SK-N-SH (cell line): ENCODE measurements at regions not wholly inside any gene's neighbourhood (a gene's known extent, or its start where the extent isn't known, plus 50 kb on each side); places are given as distances from the start of the nearest gene placed in this dataset.

Source experiments
- CTCF ChIA-PET: fragments of 300-600, 350-600 bp; formaldehyde crosslinking; extraction: SDS; loops from one replicate; lab custom pipeline; 2021; lab: Yijun Ruan, JAX
- POLR2A ChIA-PET: fragments of 350-600 bp; sonication (Branson Sonifier 250); formaldehyde crosslinking; extraction: SDS; loops from one replicate; lab custom pipeline; 2020; ENCODE audit warnings: antibody characterized with exemption, inconsistent platforms; lab: Yijun Ruan, JAX
- DNase-seq: peaks from one replicate; pipeline ENCODE4 v3.0.0; 2012
- H2AFZ ChIP-seq: fragments of 200-600 bp; sonication (generic); 2 replicates; pipeline ENCODE4 v1.8.1; 2016; ENCODE audit warnings: antibody characterized with exemption, mild to moderate bottlenecking, low read depth
- H3F3A ChIP-seq: fragments of 200-600 bp; sonication (generic); replicated peaks from 2 replicates; pipeline ENCODE3; 2016; ENCODE audit warnings: antibody characterized with exemption, mild to moderate bottlenecking; ENCODE audit not compliant: insufficient read depth
- H3K27ac ChIP-seq, 2 experiments: fragments of 200-500 bp in 1 of 2; fragments of 200-600 bp in 1 of 2; sonication (Bioruptor generic) in 1 of 2; sonication (generic), shearing (Covaris generic) in 1 of 2; 2 replicates each; pipeline versions ENCODE4 v1.5.1 to v1.6.1; 2014 to 2016; ENCODE audit warnings: low read depth in 2 of 2, inconsistent platforms in 1 of 2, low read length in 1 of 2, mild to moderate bottlenecking in 1 of 2, mixed read lengths in 1 of 2
- H3K27me3 ChIP-seq: fragments of 200-600 bp; sonication (generic), shearing (Covaris generic); 2 replicates; pipeline ENCODE4 v1.6.1; 2016; ENCODE audit warnings: mixed run types; ENCODE audit not compliant: insufficient read depth
- H3K36me3 ChIP-seq, 2 experiments: fragments of 200-500 bp in 1 of 2; fragments of 200-600 bp in 1 of 2; sonication (Bioruptor generic) in 1 of 2; sonication (generic) in 1 of 2; replicated peaks in 1 of 2; 2 replicates each; pipeline versions ENCODE3 to v1.5.1; 2014 to 2016; ENCODE audit warnings: low read length in 1 of 2, mild to moderate bottlenecking in 1 of 2; ENCODE audit not compliant: insufficient read depth in 2 of 2, control insufficient read depth in 1 of 2
- H3K4me1 ChIP-seq, 2 experiments: fragments of 200-500 bp in 1 of 2; fragments of 200-600 bp in 1 of 2; sonication (Bioruptor generic) in 1 of 2; sonication (generic), shearing (Covaris generic) in 1 of 2; 2 replicates each; pipeline versions ENCODE4 v1.5.1 to v1.6.1; 2014 to 2016; ENCODE audit warnings: low read depth in 1 of 2, low read length in 1 of 2, mixed run types in 1 of 2; ENCODE audit not compliant: insufficient read depth in 2 of 2, control insufficient read depth in 1 of 2
- H3K4me2 ChIP-seq: fragments of 200-600 bp; sonication (generic), shearing (Covaris generic); 2 replicates; pipeline ENCODE4 v1.6.1; 2017; ENCODE audit warnings: mixed run types
- H3K4me3 ChIP-seq, 2 experiments: fragments of 200-500 bp in 1 of 2; fragments of 200-600 bp in 1 of 2; sonication (Bioruptor generic) in 1 of 2; sonication (generic), shearing (Covaris generic) in 1 of 2; 2 replicates each; pipeline versions ENCODE4 v1.5.1 to v1.8.1; 2014 to 2016; ENCODE audit warnings: low read depth in 2 of 2, inconsistent platforms in 1 of 2, low read length in 1 of 2, mild to moderate bottlenecking in 1 of 2, mixed read lengths in 1 of 2, moderate library complexity in 1 of 2
- H3K79me2 ChIP-seq: fragments of 200-600 bp; sonication (generic); 2 replicates; pipeline ENCODE4 v1.8.1; 2017; ENCODE audit warnings: mild to moderate bottlenecking; ENCODE audit not compliant: insufficient read depth
- H3K9ac ChIP-seq: fragments of 200-600 bp; sonication (generic); 2 replicates; pipeline ENCODE4 v1.6.1; 2017; ENCODE audit warnings: mixed run types
- H3K9me2 ChIP-seq: fragments of 200-600 bp; sonication (generic); 2 replicates; pipeline ENCODE4 v1.6.1; 2017; ENCODE audit warnings: mixed run types
- H3K9me3 ChIP-seq: fragments of 200-600 bp; sonication (generic); 2 replicates; pipeline ENCODE4 v1.6.1; 2017; ENCODE audit warnings: mixed run types, mild to moderate bottlenecking, moderate library complexity
- H4K20me1 ChIP-seq: fragments of 200-600 bp; sonication (generic); 2 replicates; pipeline ENCODE4 v1.6.1; 2017; ENCODE audit warnings: mild to moderate bottlenecking, mixed run types; ENCODE audit not compliant: insufficient read depth
- CTCF ChIP-seq: fragments of 200-600 bp; sonication (generic); IDR thresholded peaks from 2 replicates; pipeline ENCODE4 v1.6.1; 2017; ENCODE audit warnings: antibody characterized with exemption, mild to moderate bottlenecking, moderate library complexity
- EP300 ChIP-seq, 2 experiments: IDR thresholded peaks; 2 replicates each; pipeline versions ENCODE4 v1.4.0 to v1.6.1; 2012; ENCODE audit warnings: borderline replicate concordance in 1 of 2, low read depth in 1 of 2, low read length in 1 of 2
- EZH2phosphoT487 ChIP-seq: fragments of 200-600 bp; sonication (generic); IDR thresholded peaks from 2 replicates; pipeline ENCODE4 v1.6.1; 2017; ENCODE audit warnings: low read depth, mixed run types, mild to moderate bottlenecking, antibody characterized with exemption, moderate library complexity, borderline replicate concordance
- FOSL2 ChIP-seq: IDR thresholded peaks from 2 replicates; pipeline ENCODE4 v1.4.0; 2012; ENCODE audit warnings: low read depth, mild to moderate bottlenecking, moderate library complexity, borderline replicate concordance
- FOXM1 ChIP-seq: IDR thresholded peaks from 2 replicates; pipeline ENCODE4 v1.4.0; 2012; ENCODE audit warnings: low read depth, mild to moderate bottlenecking
- GATA2 ChIP-seq: sonication (generic); formaldehyde crosslinking; IDR thresholded peaks from 2 replicates; pipeline ENCODE4 v1.5.0; 2020; ENCODE audit warnings: mild to moderate bottlenecking, missing genetic modification reagents
- IRF3 ChIP-seq: fragments of 150-350 bp; IDR thresholded peaks from 2 replicates; pipeline ENCODE4 v1.6.1; 2016; ENCODE audit warnings: mild to moderate bottlenecking, low read depth, low read length
- JUND ChIP-seq: IDR thresholded peaks from 2 replicates; pipeline ENCODE4 v1.4.0; 2012
- MAX ChIP-seq: IDR thresholded peaks from 2 replicates; pipeline ENCODE4 v1.4.0; 2012; ENCODE audit warnings: low read depth
- MXI1 ChIP-seq: IDR thresholded peaks from 2 replicates; pipeline ENCODE4 v1.6.1; 2012; ENCODE audit warnings: mild to moderate bottlenecking, low read depth, low read length, improper control_type of control experiment
- NRF1 ChIP-seq: IDR thresholded peaks from 2 replicates; pipeline ENCODE4 v1.6.1; 2012; ENCODE audit warnings: low read depth, mild to moderate bottlenecking, low read length
- PBX3 ChIP-seq: IDR thresholded peaks from 2 replicates; pipeline ENCODE4; 2012
- POLR2AphosphoS5 ChIP-seq: IDR thresholded peaks from 2 replicates; pipeline ENCODE4 v1.6.1; 2012; ENCODE audit warnings: low read depth, low read length
- RFX5 ChIP-seq: IDR thresholded peaks from 2 replicates; pipeline ENCODE4 v1.6.1; 2012; ENCODE audit warnings: mild to moderate bottlenecking, improper control_type of control experiment, low read length
- RXRA ChIP-seq: IDR thresholded peaks from 2 replicates; pipeline ENCODE4 v1.4.0; 2012; ENCODE audit warnings: low read depth, mild to moderate bottlenecking, borderline replicate concordance
- SMC3 ChIP-seq: IDR thresholded peaks from 2 replicates; pipeline ENCODE4 v1.6.1; 2012; ENCODE audit warnings: low read depth, low read length, improper control_type of control experiment
- TAF1 ChIP-seq: IDR thresholded peaks from 2 replicates; pipeline ENCODE4 v1.6.1; 2012; ENCODE audit warnings: low read depth, mild to moderate bottlenecking, low read length, moderate library complexity, borderline replicate concordance
- USF1 ChIP-seq: IDR thresholded peaks from 2 replicates; pipeline ENCODE4 v1.4.0; 2012; ENCODE audit warnings: low read depth, borderline replicate concordance
- WGBS: methylation state at CpG from one replicate; pipeline ENCODE4 v1.1.6; 2017; ENCODE audit warnings: low lambda C conversion rate; 5-methylcytosine and 5-hydroxymethylcytosine counted together

- Histone ChIP-seq H3K4me1 (no peaks in the 10 kb centered on the region), H3K9me2 (no peaks in the 10 kb centered on the region), H4K20me1 (no peaks in the 10 kb centered on the region), H3K79me2 (no peaks in the 10 kb centered on the region), H3K27me3 (peaks cover 5% of the 10 kb centered on the region; the same call in 1 of the 2 replicates), H3K36me3 (no peaks in the 10 kb centered on the region), H3K9me3 (no peaks in the 10 kb centered on the region), H3K27ac (no peak overlapping the region), H2AFZ (no peak overlapping the region), H3K4me3 (no peak overlapping the region), H3F3A (no peaks in the 10 kb centered on the region), H3K9ac (no peak overlapping the region), H3K4me2 (no peak overlapping the region)
- ChIA-PET POLR2A (no interaction called here), CTCF (no interaction called here)
- DNase-seq = no peak
- no peak for TF ChIP-seq JUND
- no peak for TF ChIP-seq USF1
- TF ChIP-seq EZH2phosphoT487 = no peak
- TF ChIP-seq FOSL2 = no peak
- TF ChIP-seq RXRA = no peak
- no peak for TF ChIP-seq MAX
- no peak for TF ChIP-seq SMC3
- TF ChIP-seq POLR2AphosphoS5 = no peak
- TF ChIP-seq RFX5 = no peak
- no peak for TF ChIP-seq PBX3
- TF ChIP-seq IRF3 = no peak
- no peak for TF ChIP-seq NRF1
- TF ChIP-seq TAF1 = no peak
- WGBS = 11% methylated on average over 4 of the region's 4 CpGs
These were observed 340.1 kb upstream of the PPARGC1A start for GRCh38 chr4:24229978-24230377.

GRCh38 chr4:24228692-24229091 lies 338.8 kb upstream of the PPARGC1A start:
- no peaks in the 10 kb centered on the region for H3K36me3 ChIP-seq
- H3K27ac ChIP-seq = no peak overlapping the region
- POLR2A ChIA-PET = no interaction called here
- peaks cover 8% of the 10 kb centered on the region; the same call in 1 of the 2 replicates for H3K27me3 ChIP-seq
- H3K4me2 ChIP-seq = no peak overlapping the region
- no peak for DNase-seq
- H3K9me2 ChIP-seq = no peaks in the 10 kb centered on the region
- no peaks in the 10 kb centered on the region for H3K4me1 ChIP-seq
- H4K20me1 ChIP-seq = no peaks in the 10 kb centered on the region
- H3K9ac ChIP-seq = no peak overlapping the region
- no peaks in the 10 kb centered on the region for H3K79me2 ChIP-seq
- no peaks in the 10 kb centered on the region for H3K9me3 ChIP-seq
- H3F3A ChIP-seq = no peaks in the 10 kb centered on the region
- 31% methylated on average over 4 of the region's 4 CpGs for WGBS
- no peak overlapping the region for H2AFZ ChIP-seq
- CTCF ChIA-PET = no interaction called here
- H3K4me3 ChIP-seq = no peak overlapping the region
- TF ChIP-seq GATA2 (CRISPR knock-in tag) (no peak), RXRA (no peak), FOSL2 (no peak), USF1 (no peak), EP300 (IDR thresholded peaks at IDR 0.05; ENCODE audit: borderline replicate concordance in 1 of 2, low read depth in 1 of 2, low read length in 1 of 2) (no peak), IRF3 (no peak), PBX3 (no peak), FOXM1 (no peak), CTCF (no peak), MAX (no peak), MXI1 (no peak), NRF1 (no peak)
